Lower lobe of right lung (tissue), 2 donors: ENCODE measurements at regions not wholly inside any gene's neighbourhood (a gene's known extent, or its start where the extent isn't known, plus 50 kb on each side); places are given as distances from the start of the nearest gene placed in this dataset.

Experiments
- ATAC-seq, 2 donors: fragments of 200-7000 bp; cut with Tn5 transposase; one replicate each; pipeline ENCODE4 v1.9.1; 2020 to 2022; ENCODE audit warnings: mild to moderate bottlenecking in 2 of 2, moderate library complexity in 2 of 2
- DNase-seq: peaks from one replicate; pipeline ENCODE4 v3.0.0-alpha.2; 2020
- H3K27ac ChIP-seq: fragments of 200-600 bp; one replicate; pipeline ENCODE4 v1.8.0; 2022
- H3K27me3 ChIP-seq: fragments of 200-600 bp; one replicate; pipeline ENCODE4 v1.8.0; 2022; ENCODE audit warnings: low read depth
- H3K36me3 ChIP-seq: fragments of 200-600 bp; one replicate; pipeline ENCODE4 v1.8.0; 2022; ENCODE audit warnings: mild to moderate bottlenecking
- H3K4me1 ChIP-seq: fragments of 200-600 bp; one replicate; pipeline ENCODE4 v1.8.0; 2022
- H3K4me3 ChIP-seq: fragments of 200-600 bp; one replicate; pipeline ENCODE4 v1.8.0; 2022; ENCODE audit warnings: mild to moderate bottlenecking
- H3K9me3 ChIP-seq: fragments of 200-600 bp; one replicate; pipeline ENCODE4 v1.8.0; 2022
- CTCF ChIP-seq: fragments of 200-600 bp; IDR thresholded peaks from one replicate; pipeline ENCODE4 v1.8.0; 2022; ENCODE audit warnings: antibody characterized with exemption, mild to moderate bottlenecking
- intact Hi-C: fragments of 100-400 bp; cut with DNase I; formaldehyde crosslinking; loops from one replicate; pipeline ENCODE4 v1.11.0; 2022
- donor health status: DM: no; HTN: yes; CAD: no; lungs with severe emphysema.

GRCh38 chr4:180840142-180840541 is 1403.1 kb upstream of the TENM3 start:
- H3K4me3 ChIP-seq: no peak overlapping the region
- no peak overlapping the region for H3K27ac ChIP-seq
- ATAC-seq (no peak), DNase-seq (no peak)
- H3K4me1 ChIP-seq: no peaks in the 10 kb centered on the region
- H3K36me3 ChIP-seq: no peaks in the 10 kb centered on the region
- H3K9me3 ChIP-seq: no peaks in the 10 kb centered on the region
- no peak for TF ChIP-seq CTCF
- intact Hi-C loops: no loop called here
- no peaks in the 10 kb centered on the region for H3K27me3 ChIP-seq

- no peak for TF ChIP-seq CTCF
- H3K27me3 ChIP-seq: no peaks in the 10 kb centered on the region
- no peak for DNase-seq
- no peaks in the 10 kb centered on the region for H3K36me3 ChIP-seq
- H3K9me3 ChIP-seq: no peaks in the 10 kb centered on the region
- H3K4me1 ChIP-seq: no peaks in the 10 kb centered on the region
- intact Hi-C loops: no loop called here
- H3K4me3 ChIP-seq: no peak overlapping the region
- no peak for ATAC-seq
- no peak overlapping the region for H3K27ac ChIP-seq
These were observed 1392.8 kb upstream of the TENM3 start for GRCh38 chr4:180850318-180850940.

- Histone ChIP-seq H3K27me3 (no peaks in the 10 kb centered on the region), H3K36me3 (no peaks in the 10 kb centered on the region), H3K4me3 (no peak overlapping the region), H3K4me1 (no peaks in the 10 kb centered on the region), H3K27ac (no peak overlapping the region), H3K9me3 (no peaks in the 10 kb centered on the region)
- ATAC-seq (no peak), DNase-seq (no peak)
- intact Hi-C loops: no loop called here
- TF ChIP-seq CTCF: no peak
These were observed 1390.5 kb upstream of the TENM3 start for GRCh38 chr4:180852738-180853137.

GRCh38 chr4:180855184-180855583 is 1388.0 kb upstream of the TENM3 start:
- H3K27ac ChIP-seq: no peak overlapping the region
- no peak for DNase-seq
- no peak for ATAC-seq
- H3K4me3 ChIP-seq: no peak overlapping the region
- TF ChIP-seq CTCF: no peak
- H3K27me3 ChIP-seq: no peaks in the 10 kb centered on the region
- intact Hi-C loops: no loop called here
- no peaks in the 10 kb centered on the region for H3K4me1 ChIP-seq
- no peaks in the 10 kb centered on the region for H3K9me3 ChIP-seq
- no peaks in the 10 kb centered on the region for H3K36me3 ChIP-seq

GRCh38 chr4:180860089-180860720 is 1383.0 kb upstream of the TENM3 start:
- intact Hi-C loops: no loop called here
- no peak for TF ChIP-seq CTCF
- no peaks in the 10 kb centered on the region for H3K4me1 ChIP-seq

More at GRCh38 chr4:180860089-180860720, 1383.0 kb upstream of the TENM3 start:
- H3K9me3 ChIP-seq: no peaks in the 10 kb centered on the region
- no peak overlapping the region for H3K4me3 ChIP-seq
- H3K27ac ChIP-seq: no peak overlapping the region
- no peak for ATAC-seq
- H3K36me3 ChIP-seq: no peaks in the 10 kb centered on the region
- DNase-seq: no peak
- no peaks in the 10 kb centered on the region for H3K27me3 ChIP-seq
